SK-N-SH (cell line): ENCODE measurements at regions not wholly inside any gene's neighbourhood (a gene's known extent, or its start where the extent isn't known, plus 50 kb on each side); places are given as distances from the start of the nearest gene placed in this dataset.
"Not testable (repeated sequence)": the region's sequence is repeated elsewhere in the genome, so short reads cannot be mapped to it uniquely, and the experiment has no call there.

Experiments
- CTCF ChIA-PET: fragments of 300-600, 350-600 bp; formaldehyde crosslinking; extraction: SDS; loops from one replicate; lab custom pipeline; 2021; lab: Yijun Ruan, JAX
- POLR2A ChIA-PET: fragments of 350-600 bp; sonication (Branson Sonifier 250); formaldehyde crosslinking; extraction: SDS; loops from one replicate; lab custom pipeline; 2020; ENCODE audit warnings: antibody characterized with exemption, inconsistent platforms; lab: Yijun Ruan, JAX
- DNase-seq: peaks from one replicate; pipeline ENCODE4 v3.0.0; 2012
- H2AFZ ChIP-seq: fragments of 200-600 bp; sonication (generic); 2 replicates; pipeline ENCODE4 v1.8.1; 2016; ENCODE audit warnings: antibody characterized with exemption, mild to moderate bottlenecking, low read depth
- H3F3A ChIP-seq: fragments of 200-600 bp; sonication (generic); replicated peaks from 2 replicates; pipeline ENCODE3; 2016; ENCODE audit warnings: antibody characterized with exemption, mild to moderate bottlenecking; ENCODE audit not compliant: insufficient read depth
- H3K27ac ChIP-seq, 2 experiments: fragments of 200-500 bp in 1 of 2; fragments of 200-600 bp in 1 of 2; sonication (Bioruptor generic) in 1 of 2; sonication (generic), shearing (Covaris generic) in 1 of 2; 2 replicates each; pipeline versions ENCODE4 v1.5.1 to v1.6.1; 2014 to 2016; ENCODE audit warnings: low read depth in 2 of 2, inconsistent platforms in 1 of 2, low read length in 1 of 2, mild to moderate bottlenecking in 1 of 2, mixed read lengths in 1 of 2
- H3K27me3 ChIP-seq: fragments of 200-600 bp; sonication (generic), shearing (Covaris generic); 2 replicates; pipeline ENCODE4 v1.6.1; 2016; ENCODE audit warnings: mixed run types; ENCODE audit not compliant: insufficient read depth
- H3K36me3 ChIP-seq, 2 experiments: fragments of 200-500 bp in 1 of 2; fragments of 200-600 bp in 1 of 2; sonication (Bioruptor generic) in 1 of 2; sonication (generic) in 1 of 2; replicated peaks in 1 of 2; 2 replicates each; pipeline versions ENCODE3 to v1.5.1; 2014 to 2016; ENCODE audit warnings: low read length in 1 of 2, mild to moderate bottlenecking in 1 of 2; ENCODE audit not compliant: insufficient read depth in 2 of 2, control insufficient read depth in 1 of 2
- H3K4me1 ChIP-seq, 2 experiments: fragments of 200-500 bp in 1 of 2; fragments of 200-600 bp in 1 of 2; sonication (Bioruptor generic) in 1 of 2; sonication (generic), shearing (Covaris generic) in 1 of 2; 2 replicates each; pipeline versions ENCODE4 v1.5.1 to v1.6.1; 2014 to 2016; ENCODE audit warnings: low read depth in 1 of 2, low read length in 1 of 2, mixed run types in 1 of 2; ENCODE audit not compliant: insufficient read depth in 2 of 2, control insufficient read depth in 1 of 2
- H3K4me2 ChIP-seq: fragments of 200-600 bp; sonication (generic), shearing (Covaris generic); 2 replicates; pipeline ENCODE4 v1.6.1; 2017; ENCODE audit warnings: mixed run types
- H3K4me3 ChIP-seq, 2 experiments: fragments of 200-500 bp in 1 of 2; fragments of 200-600 bp in 1 of 2; sonication (Bioruptor generic) in 1 of 2; sonication (generic), shearing (Covaris generic) in 1 of 2; 2 replicates each; pipeline versions ENCODE4 v1.5.1 to v1.8.1; 2014 to 2016; ENCODE audit warnings: low read depth in 2 of 2, inconsistent platforms in 1 of 2, low read length in 1 of 2, mild to moderate bottlenecking in 1 of 2, mixed read lengths in 1 of 2, moderate library complexity in 1 of 2
- H3K79me2 ChIP-seq: fragments of 200-600 bp; sonication (generic); 2 replicates; pipeline ENCODE4 v1.8.1; 2017; ENCODE audit warnings: mild to moderate bottlenecking; ENCODE audit not compliant: insufficient read depth
- H3K9ac ChIP-seq: fragments of 200-600 bp; sonication (generic); 2 replicates; pipeline ENCODE4 v1.6.1; 2017; ENCODE audit warnings: mixed run types
- H3K9me2 ChIP-seq: fragments of 200-600 bp; sonication (generic); 2 replicates; pipeline ENCODE4 v1.6.1; 2017; ENCODE audit warnings: mixed run types
- H3K9me3 ChIP-seq: fragments of 200-600 bp; sonication (generic); 2 replicates; pipeline ENCODE4 v1.6.1; 2017; ENCODE audit warnings: mixed run types, mild to moderate bottlenecking, moderate library complexity
- H4K20me1 ChIP-seq: fragments of 200-600 bp; sonication (generic); 2 replicates; pipeline ENCODE4 v1.6.1; 2017; ENCODE audit warnings: mild to moderate bottlenecking, mixed run types; ENCODE audit not compliant: insufficient read depth
- CHD2 ChIP-seq: fragments of 150-350 bp; IDR thresholded peaks from 2 replicates; pipeline ENCODE4 v1.6.1; 2018; ENCODE audit warnings: low read length; ENCODE audit not compliant: partially characterized antibody
- ELF1 ChIP-seq: IDR thresholded peaks from 2 replicates; pipeline ENCODE4 v1.4.0; 2012
- EZH2phosphoT487 ChIP-seq: fragments of 200-600 bp; sonication (generic); IDR thresholded peaks from 2 replicates; pipeline ENCODE4 v1.6.1; 2017; ENCODE audit warnings: low read depth, mixed run types, mild to moderate bottlenecking, antibody characterized with exemption, moderate library complexity, borderline replicate concordance
- FOXM1 ChIP-seq: IDR thresholded peaks from 2 replicates; pipeline ENCODE4 v1.4.0; 2012; ENCODE audit warnings: low read depth, mild to moderate bottlenecking
- IRF3 ChIP-seq: fragments of 150-350 bp; IDR thresholded peaks from 2 replicates; pipeline ENCODE4 v1.6.1; 2016; ENCODE audit warnings: mild to moderate bottlenecking, low read depth, low read length
- NFIC ChIP-seq: IDR thresholded peaks from 2 replicates; pipeline ENCODE4 v1.4.0; 2012; ENCODE audit warnings: borderline replicate concordance
- PBX3 ChIP-seq: IDR thresholded peaks from 2 replicates; pipeline ENCODE4; 2012
- RFX5 ChIP-seq: IDR thresholded peaks from 2 replicates; pipeline ENCODE4 v1.6.1; 2012; ENCODE audit warnings: mild to moderate bottlenecking, improper control_type of control experiment, low read length
- RXRA ChIP-seq: IDR thresholded peaks from 2 replicates; pipeline ENCODE4 v1.4.0; 2012; ENCODE audit warnings: low read depth, mild to moderate bottlenecking, borderline replicate concordance
- SIN3A ChIP-seq: IDR thresholded peaks from 2 replicates; pipeline ENCODE4 v1.6.1; 2012; ENCODE audit warnings: low read depth, mild to moderate bottlenecking, low read length, moderate library complexity, borderline replicate concordance
- TAF1 ChIP-seq: IDR thresholded peaks from 2 replicates; pipeline ENCODE4 v1.6.1; 2012; ENCODE audit warnings: low read depth, mild to moderate bottlenecking, low read length, moderate library complexity, borderline replicate concordance
- USF2 ChIP-seq: fragments of 150-350 bp; IDR thresholded peaks from 2 replicates; pipeline ENCODE4 v1.6.1; 2017; ENCODE audit warnings: antibody characterized with exemption, low read length, low read depth, borderline replicate concordance
- WGBS: methylation state at CpG from one replicate; pipeline ENCODE4 v1.1.6; 2017; ENCODE audit warnings: low lambda C conversion rate; 5-methylcytosine and 5-hydroxymethylcytosine counted together

- Histone ChIP-seq H3K27me3 (no peaks in the 10 kb centered on the region), H2AFZ (no peak overlapping the region), H3K36me3 (no peaks in the 10 kb centered on the region), H3K9me2 (no peaks in the 10 kb centered on the region; the same call in 1 of the 2 replicates), H3K9ac (no peak overlapping the region), H3K4me3 (no peak overlapping the region), H3K4me1 (no peaks in the 10 kb centered on the region), H3K9me3 (no peaks in the 10 kb centered on the region), H3K79me2 (no peaks in the 10 kb centered on the region), H3F3A (no peaks in the 10 kb centered on the region), H3K27ac (no peak overlapping the region), H3K4me2 (no peak overlapping the region), H4K20me1 (no peaks in the 10 kb centered on the region)
- WGBS: 5% methylated on average over 1 of the region's 1 CpG
- POLR2A ChIA-PET: no interaction called here
- CTCF ChIA-PET: no interaction called here
- no peak for DNase-seq
- TF ChIP-seq PBX3: no peak
- TF ChIP-seq RXRA: no peak
- TF ChIP-seq IRF3: no peak
- TF ChIP-seq TAF1: no peak
Observed at GRCh38 chr3:145678401-145678800, 482.6 kb downstream of the PLOD2 start.

GRCh38 chr3:145681181-145681580 is 479.8 kb downstream of the PLOD2 start:
- H3K4me3 ChIP-seq: no peak overlapping the region
- H4K20me1 ChIP-seq: no peaks in the 10 kb centered on the region
- no peak overlapping the region for H3K4me2 ChIP-seq
- no peaks in the 10 kb centered on the region; the same call in 1 of the 2 replicates for H3K9me2 ChIP-seq
- no peaks in the 10 kb centered on the region for H3K9me3 ChIP-seq
- H3K79me2 ChIP-seq: no peaks in the 10 kb centered on the region
- 2% methylated on average over 3 of the region's 3 CpGs for WGBS
- CTCF ChIA-PET: no interaction called here
- TF ChIP-seq CHD2 (no peak), EZH2phosphoT487 (no peak), USF2 (no peak), ELF1 (no peak), RFX5 (no peak), SIN3A (no peak), NFIC (no peak), FOXM1 (no peak)
- TF ChIP-seq, all 33 proteins: peak for 0
- Histone ChIP-seq H3K27ac (no peak overlapping the region), H3F3A (no peaks in the 10 kb centered on the region), H3K4me1 (no peaks in the 10 kb centered on the region), H3K9ac (no peak overlapping the region), H3K27me3 (no peaks in the 10 kb centered on the region), H3K36me3 (no peaks in the 10 kb centered on the region), H2AFZ (no peak overlapping the region)
- POLR2A ChIA-PET: no interaction called here
- no peak for DNase-seq

GRCh38 chr3:145687978-145688377 is 473.0 kb downstream of the PLOD2 start:
- H3K27me3 ChIP-seq, CTCF ChIA-PET, H4K20me1 ChIP-seq, H3K4me2 ChIP-seq, H3K9me3 ChIP-seq, H2AFZ ChIP-seq, H3F3A ChIP-seq, POLR2A ChIA-PET, H3K4me1 ChIP-seq, H3K36me3 ChIP-seq, H3K79me2 ChIP-seq, H3K27ac ChIP-seq, H3K9me2 ChIP-seq, H3K9ac ChIP-seq, H3K4me3 ChIP-seq, DNase-seq: not testable (repeated sequence)
- WGBS: 44% methylated on average over 3 of the region's 3 CpGs
